ENCODE measurements at regions not wholly inside any gene's neighbourhood (a gene's known extent, or its start where the extent isn't known, plus 50 kb on each side); places are given as distances from the start of the nearest gene placed in this dataset.

GRCh38 chr20:17155401-17155800 is 71.4 kb upstream of the PCSK2 start:
- no peak overlapping the region for H3K4me3 ChIP-seq (replicated peaks; ENCODE audit: low read depth, low read length)
- TF ChIP-seq, protein P1, sequence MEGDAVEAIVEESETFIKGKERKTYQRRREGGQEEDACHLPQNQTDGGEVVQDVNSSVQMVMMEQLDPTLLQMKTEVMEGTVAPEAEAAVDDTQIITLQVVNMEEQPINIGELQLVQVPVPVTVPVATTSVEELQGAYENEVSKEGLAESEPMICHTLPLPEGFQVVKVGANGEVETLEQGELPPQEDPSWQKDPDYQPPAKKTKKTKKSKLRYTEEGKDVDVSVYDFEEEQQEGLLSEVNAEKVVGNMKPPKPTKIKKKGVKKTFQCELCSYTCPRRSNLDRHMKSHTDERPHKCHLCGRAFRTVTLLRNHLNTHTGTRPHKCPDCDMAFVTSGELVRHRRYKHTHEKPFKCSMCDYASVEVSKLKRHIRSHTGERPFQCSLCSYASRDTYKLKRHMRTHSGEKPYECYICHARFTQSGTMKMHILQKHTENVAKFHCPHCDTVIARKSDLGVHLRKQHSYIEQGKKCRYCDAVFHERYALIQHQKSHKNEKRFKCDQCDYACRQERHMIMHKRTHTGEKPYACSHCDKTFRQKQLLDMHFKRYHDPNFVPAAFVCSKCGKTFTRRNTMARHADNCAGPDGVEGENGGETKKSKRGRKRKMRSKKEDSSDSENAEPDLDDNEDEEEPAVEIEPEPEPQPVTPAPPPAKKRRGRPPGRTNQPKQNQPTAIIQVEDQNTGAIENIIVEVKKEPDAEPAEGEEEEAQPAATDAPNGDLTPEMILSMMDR (IDR thresholded peaks at IDR 0.05; ENCODE audit: low read length, missing control alignments), result no peak
- no peak for DNase-seq (ENCODE audit: low read depth)

DNA sequence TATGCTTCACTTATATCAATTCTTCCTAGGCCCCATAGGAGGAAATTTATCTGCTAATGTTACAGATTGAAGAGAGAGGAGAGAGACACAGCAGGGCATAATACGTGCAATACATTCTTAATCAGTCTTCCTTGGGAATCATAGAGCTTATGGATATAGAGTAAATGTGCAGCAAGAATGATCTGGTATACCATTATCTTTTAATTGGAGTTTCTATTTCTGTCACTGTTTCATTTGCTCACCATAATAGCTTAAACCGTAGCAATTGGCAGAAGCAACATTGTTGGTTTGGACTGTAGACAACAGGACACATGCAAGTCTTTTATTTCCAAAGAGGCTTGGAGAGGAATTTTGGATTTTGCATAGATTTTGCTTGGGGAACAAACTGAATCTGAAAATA is 68.1 kb upstream of the PCSK2 start:
- H3K4me3 ChIP-seq (replicated peaks; ENCODE audit: low read depth, low read length), result no peak overlapping the region
- no peak for DNase-seq (ENCODE audit: low read depth)
- TF ChIP-seq, protein P1 (IDR thresholded peaks at IDR 0.05; ENCODE audit: low read length, missing control alignments), result no peak

GRCh38 chr20:17161673-17162481 is 65.0 kb upstream of the PCSK2 start:
- DNase-seq (ENCODE audit: low read depth), result no peak
- TF ChIP-seq, protein P1 (IDR thresholded peaks at IDR 0.05; ENCODE audit: low read length, missing control alignments), result no peak
- H3K4me3 ChIP-seq (replicated peaks; ENCODE audit: low read depth, low read length), result no peak overlapping the region

DNA sequence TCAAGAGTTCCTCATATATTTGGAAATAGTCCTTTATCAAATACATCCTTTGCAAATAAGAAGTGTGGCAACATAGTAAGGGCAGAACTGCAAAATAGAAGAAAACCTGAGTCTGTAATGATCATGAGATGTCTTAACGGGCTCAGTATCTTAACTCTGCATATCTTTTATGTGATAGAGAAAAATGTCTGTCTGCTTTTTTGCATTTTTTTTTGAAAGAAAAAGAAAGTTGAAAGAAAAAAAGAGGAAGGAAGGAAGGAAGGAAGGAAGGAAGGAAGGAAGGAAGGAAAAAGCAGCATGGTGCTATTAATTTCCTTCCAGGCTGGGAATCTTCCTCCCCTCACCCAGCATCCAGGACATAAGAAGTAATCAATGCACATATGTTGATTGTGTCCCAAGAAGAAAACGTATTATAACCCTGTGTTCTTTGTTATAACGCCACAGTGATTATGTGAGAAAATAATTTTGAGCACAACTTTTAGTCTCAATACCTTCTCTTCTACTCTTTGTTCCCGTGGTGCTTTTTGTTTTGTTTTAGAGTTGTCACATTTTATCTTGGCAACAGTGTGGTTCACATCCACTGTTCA is 58.7 kb upstream of the PCSK2 start:
- no peak for DNase-seq (ENCODE audit: low read depth)
- H3K4me3 ChIP-seq (replicated peaks; ENCODE audit: low read depth, low read length), result no peak overlapping the region
- TF ChIP-seq, protein P1 (IDR thresholded peaks at IDR 0.05; ENCODE audit: low read length, missing control alignments), result no peak

DNA sequence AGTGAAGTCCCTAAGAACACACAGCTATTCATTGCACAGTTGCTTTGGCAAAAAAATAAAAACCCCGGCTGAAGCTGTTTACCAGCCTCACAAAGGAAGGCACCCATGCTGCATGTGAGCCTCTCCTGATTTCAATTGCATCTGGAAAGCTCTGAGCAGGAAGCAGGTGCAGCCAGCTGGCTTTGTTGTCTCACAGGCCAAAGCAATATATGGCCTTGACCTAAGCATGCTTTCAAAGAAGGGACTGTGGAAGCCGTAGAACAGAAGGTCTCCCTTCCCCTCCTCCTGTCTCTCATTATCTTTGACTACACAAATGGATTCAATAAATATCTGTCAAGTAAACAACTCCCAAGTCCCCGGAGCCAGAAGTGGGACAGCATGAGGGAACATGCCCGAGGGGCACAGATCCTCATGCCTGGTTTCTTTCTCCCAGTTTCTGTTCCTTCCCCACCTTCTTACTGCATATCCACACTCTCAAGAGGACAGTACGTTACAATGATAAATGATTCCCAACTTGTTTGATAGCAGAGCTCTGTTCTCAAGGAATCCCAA is 57.2 kb upstream of the PCSK2 start:
- TF ChIP-seq, protein P1 (IDR thresholded peaks at IDR 0.05; ENCODE audit: low read length, missing control alignments), result no peak
- DNase-seq (ENCODE audit: low read depth), result no peak

GRCh38 chr20:17171746-17172280 is 55.0 kb upstream of the PCSK2 start:
- TF ChIP-seq, protein P1 (IDR thresholded peaks at IDR 0.05; ENCODE audit: low read length, missing control alignments), result no peak
- no peak overlapping the region for H3K4me3 ChIP-seq (replicated peaks; ENCODE audit: low read depth, low read length)
- no peak for DNase-seq (ENCODE audit: low read depth)

More for the DNA sequence above, 57.2 kb upstream of the PCSK2 start:
- H3K4me3 ChIP-seq (replicated peaks; ENCODE audit: low read depth, low read length), result no peak overlapping the region
